ENCODE measurements at regions not wholly inside any gene's neighbourhood (a gene's known extent, or its start where the extent isn't known, plus 50 kb on each side); places are given as distances from the start of the nearest gene placed in this dataset.

DNA sequence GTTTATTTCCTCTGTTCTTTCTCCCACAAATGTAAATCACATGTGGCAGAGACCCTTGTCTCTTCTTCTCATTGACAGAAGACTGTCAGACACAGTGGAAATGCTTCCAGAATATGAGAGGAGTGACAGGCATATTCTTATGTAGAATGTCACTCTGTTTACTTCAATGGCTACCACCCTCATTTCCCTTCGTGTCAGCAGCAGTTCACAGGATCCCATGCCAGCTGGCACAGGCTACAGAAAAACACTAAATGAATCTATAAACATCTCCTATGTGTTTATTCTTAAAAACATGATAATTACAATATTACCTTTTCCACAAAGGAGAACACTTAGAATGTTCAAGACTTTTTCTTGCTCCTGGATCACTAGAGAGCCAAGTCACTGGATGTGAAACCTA, 183.8 kb upstream of the CNTN1 start:
- TF ChIP-seq, protein P1, sequence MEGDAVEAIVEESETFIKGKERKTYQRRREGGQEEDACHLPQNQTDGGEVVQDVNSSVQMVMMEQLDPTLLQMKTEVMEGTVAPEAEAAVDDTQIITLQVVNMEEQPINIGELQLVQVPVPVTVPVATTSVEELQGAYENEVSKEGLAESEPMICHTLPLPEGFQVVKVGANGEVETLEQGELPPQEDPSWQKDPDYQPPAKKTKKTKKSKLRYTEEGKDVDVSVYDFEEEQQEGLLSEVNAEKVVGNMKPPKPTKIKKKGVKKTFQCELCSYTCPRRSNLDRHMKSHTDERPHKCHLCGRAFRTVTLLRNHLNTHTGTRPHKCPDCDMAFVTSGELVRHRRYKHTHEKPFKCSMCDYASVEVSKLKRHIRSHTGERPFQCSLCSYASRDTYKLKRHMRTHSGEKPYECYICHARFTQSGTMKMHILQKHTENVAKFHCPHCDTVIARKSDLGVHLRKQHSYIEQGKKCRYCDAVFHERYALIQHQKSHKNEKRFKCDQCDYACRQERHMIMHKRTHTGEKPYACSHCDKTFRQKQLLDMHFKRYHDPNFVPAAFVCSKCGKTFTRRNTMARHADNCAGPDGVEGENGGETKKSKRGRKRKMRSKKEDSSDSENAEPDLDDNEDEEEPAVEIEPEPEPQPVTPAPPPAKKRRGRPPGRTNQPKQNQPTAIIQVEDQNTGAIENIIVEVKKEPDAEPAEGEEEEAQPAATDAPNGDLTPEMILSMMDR (conservative IDR thresholded peaks at IDR 0.05; ENCODE audit: low read length) = no peak
- TF ChIP-seq EZH2phosphoT487 (IDR thresholded peaks at IDR 0.05; ENCODE audit: borderline replicate concordance) = no peak
